Esophagus squamous epithelium (tissue), 4 donors: ENCODE measurements at regions not wholly inside any gene's neighbourhood (a gene's known extent, or its start where the extent isn't known, plus 50 kb on each side); places are given as distances from the start of the nearest gene placed in this dataset.

Source experiments
- POLR2A ChIP-seq, 4 donors: fragments of 450-650 bp; IDR thresholded peaks; one replicate each; pipeline ENCODE4 v1.6.1; 2017; ENCODE audit warnings: antibody characterized with exemption in 4 of 4, mild to moderate bottlenecking in 4 of 4, moderate library complexity in 3 of 4
- TF ChIP-seq, protein P1 (sequence below), 6 experiments: fragments of 450-650 bp in 4 of 6; fragments of 200-600 bp in 2 of 6; sonication (generic) in 2 of 6; IDR thresholded peaks; one replicate each; pipeline ENCODE4 v1.5.1; 2016 to 2019; ENCODE audit warnings: antibody characterized with exemption in 6 of 6, mild to moderate bottlenecking in 4 of 6, moderate library complexity in 4 of 6

DNA sequence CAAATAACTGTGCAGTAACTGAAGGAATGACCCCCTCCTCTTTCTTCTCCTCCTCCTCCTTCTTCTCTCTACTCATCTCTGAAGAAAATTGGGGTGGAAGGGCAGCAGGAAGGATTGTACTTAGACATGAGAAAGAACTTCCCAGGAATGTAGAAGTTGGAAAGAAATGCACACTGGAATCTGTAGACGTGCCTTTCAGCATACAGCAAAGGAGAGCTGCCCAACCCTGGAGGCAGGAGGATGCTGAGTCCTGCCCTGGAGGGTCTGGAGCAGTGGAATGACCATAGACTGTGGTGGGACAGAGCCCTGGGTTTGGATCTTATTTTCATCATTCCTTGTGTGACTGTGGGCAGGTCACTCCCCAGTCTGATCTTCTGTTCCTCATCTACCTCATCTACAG, 80.1 kb downstream of the PJA1 start:
- TF ChIP-seq, protein P1, sequence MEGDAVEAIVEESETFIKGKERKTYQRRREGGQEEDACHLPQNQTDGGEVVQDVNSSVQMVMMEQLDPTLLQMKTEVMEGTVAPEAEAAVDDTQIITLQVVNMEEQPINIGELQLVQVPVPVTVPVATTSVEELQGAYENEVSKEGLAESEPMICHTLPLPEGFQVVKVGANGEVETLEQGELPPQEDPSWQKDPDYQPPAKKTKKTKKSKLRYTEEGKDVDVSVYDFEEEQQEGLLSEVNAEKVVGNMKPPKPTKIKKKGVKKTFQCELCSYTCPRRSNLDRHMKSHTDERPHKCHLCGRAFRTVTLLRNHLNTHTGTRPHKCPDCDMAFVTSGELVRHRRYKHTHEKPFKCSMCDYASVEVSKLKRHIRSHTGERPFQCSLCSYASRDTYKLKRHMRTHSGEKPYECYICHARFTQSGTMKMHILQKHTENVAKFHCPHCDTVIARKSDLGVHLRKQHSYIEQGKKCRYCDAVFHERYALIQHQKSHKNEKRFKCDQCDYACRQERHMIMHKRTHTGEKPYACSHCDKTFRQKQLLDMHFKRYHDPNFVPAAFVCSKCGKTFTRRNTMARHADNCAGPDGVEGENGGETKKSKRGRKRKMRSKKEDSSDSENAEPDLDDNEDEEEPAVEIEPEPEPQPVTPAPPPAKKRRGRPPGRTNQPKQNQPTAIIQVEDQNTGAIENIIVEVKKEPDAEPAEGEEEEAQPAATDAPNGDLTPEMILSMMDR (IDR thresholded peaks at IDR 0.05): no peak
- TF ChIP-seq POLR2A (IDR thresholded peaks at IDR 0.05): no peak
